OCI-LY3 (cell line): ENCODE measurements at regions not wholly inside any gene's neighbourhood (a gene's known extent, or its start where the extent isn't known, plus 50 kb on each side); places are given as distances from the start of the nearest gene placed in this dataset.

Experiments
- CTCF ChIP-seq: fragments of 200-600, 300-600 bp; sonication (generic); IDR thresholded peaks from 2 replicates; pipeline ENCODE4 v1.5.1; 2014; ENCODE audit warnings: antibody characterized with exemption, low read length, low read depth
- EZH2phosphoT487 ChIP-seq: fragments of 200-600 bp; shearing (Covaris generic); IDR thresholded peaks from 2 replicates; pipeline ENCODE4 v1.6.1; 2018; ENCODE audit warnings: antibody characterized with exemption, mixed run types, low read depth

GRCh38 chrX:107304141-107304540 lies 97.7 kb downstream of the DNAAF6 start:
- TF ChIP-seq CTCF (no peak), EZH2phosphoT487 (no peak)
